Sciatic nerve (tissue), 2 donors: ENCODE measurements at regions not wholly inside any gene's neighbourhood (a gene's known extent, or its start where the extent isn't known, plus 50 kb on each side); places are given as distances from the start of the nearest gene placed in this dataset.

Source experiments
- ATAC-seq: fragments of 200-7000 bp; cut with Tn5 transposase; one replicate; pipeline ENCODE4 v1.9.1; 2020; ENCODE audit warnings: mild to moderate bottlenecking, moderate library complexity
- DNase-seq: peaks from one replicate; pipeline ENCODE4 v3.0.0-alpha.2; 2020; ENCODE audit warnings: low spot score
- intact Hi-C: fragments of 100-400 bp; cut with DNase I; formaldehyde crosslinking; loops from one replicate; pipeline ENCODE4 v1.14.2; 2022
- donor health status: DM: no; HTN: no; CAD: no.
- donor health status: DM: no; HTN: no; CAD: no.

GRCh38 chr6:1479601-1480221 is 90.3 kb downstream of the FOXF2 start:
- ATAC-seq (no peak), DNase-seq (no peak)
- intact Hi-C loops = no loop called here

- ATAC-seq (no peak), DNase-seq (no peak)
- intact Hi-C loops = no loop called here
Measured at GRCh38 chr6:1481286-1481685, 91.9 kb downstream of the FOXF2 start.

- intact Hi-C loops = no loop called here
- ATAC-seq = no peak
- DNase-seq = no peak
Measured at GRCh38 chr6:1482381-1483166, 93.2 kb downstream of the FOXF2 start.

- ATAC-seq = no peak
- intact Hi-C loops = no loop called here
- no peak for DNase-seq
Measured at GRCh38 chr6:1485678-1486077, 96.3 kb downstream of the FOXF2 start.

DNA sequence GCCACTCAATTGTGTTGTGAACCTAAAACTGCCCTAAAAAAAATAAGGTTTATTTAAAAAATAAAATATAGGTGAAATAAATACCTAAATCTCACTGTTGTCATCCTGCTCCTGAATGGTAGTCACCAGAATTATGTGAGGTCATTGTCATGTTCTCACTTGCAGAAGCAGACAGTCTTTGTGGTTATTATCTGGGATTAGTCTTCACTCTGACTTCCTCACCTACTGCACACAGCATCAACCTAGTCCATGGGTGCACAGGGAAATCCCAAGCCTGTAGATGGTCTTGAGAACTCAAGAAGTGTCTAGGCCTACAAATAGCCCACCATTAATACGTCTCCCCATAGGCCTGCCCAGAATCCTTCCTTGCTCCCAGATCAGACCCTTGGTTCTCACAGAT is 97.0 kb downstream of the FOXF2 start:
- ATAC-seq (no peak), DNase-seq (no peak)
- intact Hi-C loops = no loop called here

DNA sequence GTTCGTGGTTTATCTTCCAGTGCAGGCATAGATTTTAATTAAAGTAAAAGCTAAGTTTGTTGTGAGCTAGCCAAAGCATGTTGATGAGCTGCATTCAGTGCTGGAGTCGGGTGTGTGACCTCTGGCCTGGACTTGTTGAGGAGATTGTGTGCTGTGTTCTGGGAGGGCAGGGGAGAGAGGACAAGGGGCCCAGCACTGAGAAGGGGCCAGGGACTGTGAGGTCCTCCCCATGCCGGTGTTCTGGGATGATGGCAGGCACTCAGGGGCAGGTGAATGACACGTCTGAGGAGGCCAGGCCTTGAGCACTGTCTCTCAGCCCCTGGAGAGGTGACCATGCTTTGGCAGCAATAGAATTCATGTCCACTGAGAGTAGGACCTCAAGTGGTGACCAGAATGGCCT is 97.9 kb downstream of the FOXF2 start:
- no peak for DNase-seq
- intact Hi-C loops = no loop called here
- no peak for ATAC-seq

- no peak for DNase-seq
- no peak for ATAC-seq
- intact Hi-C loops = no loop called here
Measured at GRCh38 chr6:1491025-1491424, 101.6 kb downstream of the FOXF2 start.

DNA sequence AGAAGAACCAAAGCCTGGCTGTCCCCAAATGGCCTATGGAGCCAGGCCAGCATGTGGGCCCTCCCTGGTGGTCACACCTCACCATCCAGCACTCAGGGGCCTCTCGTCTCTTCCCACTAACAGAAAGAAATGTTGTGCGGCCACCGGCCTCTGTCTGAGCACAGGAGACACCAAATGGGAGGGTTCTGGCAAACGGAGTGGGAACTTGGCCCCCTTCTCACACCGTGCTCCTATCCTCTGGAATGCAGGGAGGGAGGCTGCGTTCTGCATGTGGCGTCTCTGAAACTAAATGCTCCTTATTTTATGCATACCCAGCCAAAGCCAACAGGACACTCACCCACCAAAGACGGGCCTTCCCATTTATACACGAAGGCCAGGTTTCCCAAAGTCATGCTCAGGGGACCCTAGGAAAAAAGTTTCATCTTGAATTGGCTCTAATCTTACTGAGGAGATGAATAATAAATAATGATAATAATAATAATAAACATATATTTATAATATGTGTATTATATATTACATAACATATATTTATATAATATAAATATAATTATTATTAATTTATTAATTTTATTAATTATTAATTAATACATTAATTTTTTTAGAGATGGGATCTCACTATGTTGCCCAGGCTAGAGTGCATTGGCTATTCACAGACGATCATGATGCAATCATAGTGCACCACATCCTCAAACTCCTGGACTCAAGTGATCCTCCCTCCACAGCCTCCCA is 102.4 kb downstream of the FOXF2 start:
- intact Hi-C loops = no loop called here
- ATAC-seq = no peak
- DNase-seq = no peak

DNA sequence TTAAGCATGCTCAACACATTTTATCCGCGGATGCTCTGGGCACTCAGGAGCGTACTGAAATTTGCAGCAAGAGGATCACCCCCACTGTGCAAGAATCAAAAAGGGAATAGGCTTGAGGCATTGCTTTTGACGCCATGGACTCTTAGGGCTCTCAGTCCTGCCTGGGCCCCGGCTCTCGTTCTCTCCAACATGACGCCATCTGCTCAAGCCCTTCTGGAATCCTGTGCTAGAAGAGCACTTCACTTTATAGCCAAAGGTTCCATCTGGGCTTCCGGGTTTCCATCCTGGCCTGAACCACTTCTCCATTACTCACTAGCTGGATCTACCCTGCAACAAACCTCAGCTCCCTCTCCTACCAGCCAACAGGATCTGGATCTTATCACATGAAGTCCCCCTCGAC is 105.3 kb downstream of the FOXF2 start:
- intact Hi-C loops = no loop called here
- DNase-seq (no peak), ATAC-seq (no peak)

DNA sequence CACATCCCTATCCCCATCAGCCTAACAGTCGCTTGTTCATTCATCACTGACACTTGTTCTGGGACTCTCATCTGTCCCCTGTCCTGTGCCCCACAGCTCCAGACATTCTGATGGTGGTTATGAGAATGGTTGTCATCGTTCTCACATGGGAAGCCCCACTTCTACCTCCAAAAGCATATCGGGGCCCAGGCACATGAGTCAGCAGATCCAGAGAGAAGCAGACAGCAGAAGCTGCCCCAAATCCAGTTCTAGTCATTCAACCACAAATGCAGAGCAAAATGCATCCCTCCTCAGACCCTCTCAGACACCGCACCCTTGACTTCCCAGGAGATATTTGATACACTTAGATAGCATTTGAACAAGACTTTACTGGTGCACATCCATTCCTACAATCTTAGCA is 106.0 kb downstream of the FOXF2 start:
- intact Hi-C loops = no loop called here
- DNase-seq (no peak), ATAC-seq (no peak)

DNA sequence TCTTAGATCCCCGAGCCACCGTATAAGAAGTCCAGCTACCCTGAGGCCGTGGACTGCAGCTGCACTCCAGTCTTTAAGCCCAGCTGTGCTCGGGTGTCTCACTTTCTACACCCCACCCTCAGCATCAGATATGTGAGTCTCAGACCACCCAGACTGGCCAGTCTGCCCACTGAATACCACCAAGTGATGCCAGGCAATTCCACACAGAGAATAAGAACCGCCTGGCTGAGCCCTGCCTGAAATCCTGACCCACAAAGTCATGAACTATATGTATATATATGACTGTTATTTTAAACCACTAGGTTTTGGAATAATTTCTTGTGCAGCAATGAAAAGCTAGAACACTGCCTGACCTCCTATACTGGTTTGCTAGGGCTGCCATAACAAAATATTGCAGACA is 106.7 kb downstream of the FOXF2 start:
- DNase-seq (no peak), ATAC-seq (no peak)
- intact Hi-C loops = no loop called here

DNA sequence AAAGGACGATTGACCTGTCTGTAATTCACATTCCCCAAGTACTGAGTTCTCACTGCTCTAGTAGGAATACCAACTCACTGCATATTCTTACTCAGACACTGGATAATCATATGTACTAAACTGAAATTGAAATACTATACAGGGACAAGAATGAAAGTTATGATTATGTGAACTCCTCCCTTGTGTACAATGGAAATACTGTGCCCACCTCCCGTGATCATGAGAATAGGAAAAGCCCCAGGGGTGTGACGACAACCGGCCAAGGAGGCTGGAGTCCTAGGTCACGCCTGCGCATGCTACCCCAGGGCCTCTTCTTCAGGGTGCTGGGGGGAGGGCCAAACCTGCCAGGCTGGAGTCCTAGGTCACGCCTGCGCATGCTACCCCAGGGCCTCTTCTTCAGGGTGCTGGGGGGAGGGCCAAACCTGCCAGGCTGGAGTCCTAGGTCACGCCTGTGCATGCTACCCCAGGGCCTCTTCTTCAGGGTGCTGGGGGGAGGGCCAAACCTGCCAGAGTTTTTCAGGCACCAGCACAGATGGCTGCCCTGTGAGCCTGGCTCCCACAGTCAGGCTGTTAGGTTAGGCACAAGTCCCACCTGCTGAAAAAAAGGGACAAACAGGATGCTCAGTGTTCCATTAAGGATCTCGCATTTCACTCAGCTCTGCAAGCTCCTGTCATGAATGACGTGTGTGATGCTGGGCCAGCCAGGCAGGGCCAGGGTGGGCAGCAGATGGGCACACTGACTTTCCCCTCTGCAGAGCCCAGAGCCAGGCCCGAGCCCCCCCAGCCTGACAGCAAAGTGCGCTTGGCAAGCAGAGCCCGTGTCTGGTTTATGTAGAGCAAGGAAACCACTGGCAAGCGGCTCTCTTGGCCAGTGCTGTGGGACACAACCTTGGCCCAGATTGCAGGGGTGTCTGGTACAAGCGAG is 107.7 kb downstream of the FOXF2 start:
- no peak for DNase-seq
- no peak for ATAC-seq
- intact Hi-C loops = no loop called here

DNA sequence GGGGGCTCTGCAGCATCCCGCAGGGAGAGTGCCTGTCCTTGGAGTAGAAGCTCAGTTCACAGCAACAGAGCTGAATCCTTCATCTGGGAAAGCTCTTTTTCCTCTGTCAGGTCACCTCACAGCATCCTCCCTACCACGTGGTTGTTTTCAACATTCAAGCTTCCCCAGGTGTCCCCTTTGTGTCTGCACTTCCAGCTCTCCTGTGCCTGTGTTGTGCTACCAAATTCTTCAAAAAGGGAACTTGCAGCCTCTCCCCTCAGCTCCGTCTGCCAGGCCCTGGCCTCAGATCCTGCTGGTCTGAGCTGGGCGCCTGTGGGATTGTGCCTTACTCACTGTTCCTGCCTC is 108.4 kb downstream of the FOXF2 start:
- ATAC-seq = no peak
- no peak for DNase-seq
- intact Hi-C loops = no loop called here

DNA sequence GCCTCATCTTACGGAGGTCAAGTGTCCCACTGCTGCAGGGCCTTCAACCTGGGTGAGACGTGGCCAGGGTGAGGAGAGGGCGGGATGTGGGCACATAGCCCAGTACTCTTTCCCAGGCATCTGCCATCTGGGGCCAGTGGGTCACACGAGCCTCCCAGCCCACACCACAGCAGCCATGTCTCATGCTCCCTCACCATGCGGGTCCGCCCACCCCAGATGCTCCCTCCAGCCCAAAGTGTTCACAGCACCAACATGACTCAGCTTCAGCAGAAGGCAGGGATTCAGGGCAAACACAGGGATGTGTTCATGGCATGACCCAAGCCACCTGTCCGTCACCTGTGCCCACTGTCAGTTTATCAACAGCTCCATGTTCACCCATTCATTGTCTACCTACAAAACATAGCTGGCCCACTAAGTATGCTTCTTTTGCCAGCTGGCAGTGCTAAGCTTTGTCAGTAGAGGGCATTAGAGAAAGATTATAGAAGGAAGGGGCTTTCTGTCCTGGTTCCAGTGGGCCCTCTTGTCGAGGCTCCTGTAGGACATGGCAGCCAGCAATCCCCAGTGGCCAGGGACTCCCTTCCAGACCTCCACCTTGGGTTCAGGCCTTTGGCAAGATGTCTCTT is 109.2 kb downstream of the FOXF2 start:
- ATAC-seq = no peak
- DNase-seq = no peak
- intact Hi-C loops = no loop called here

DNA sequence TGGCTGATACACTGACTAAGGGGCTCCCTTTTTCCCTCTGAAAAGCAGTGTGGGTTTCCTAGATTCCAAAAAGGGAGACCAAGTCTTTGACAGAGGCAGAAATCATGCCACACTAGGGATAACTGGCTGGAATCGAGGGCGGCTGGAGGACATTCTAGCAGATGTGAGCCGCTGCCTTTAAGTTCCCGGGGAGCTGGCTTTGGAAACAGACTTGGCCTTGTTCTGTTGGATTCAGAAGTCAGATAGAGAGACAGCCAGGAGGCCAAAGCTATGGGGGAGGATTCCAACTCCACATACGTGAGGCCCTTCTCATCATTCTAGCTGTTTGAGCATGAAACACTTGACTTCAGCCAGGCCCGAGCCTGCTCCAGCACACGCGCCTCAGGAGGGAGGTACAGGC is 109.9 kb upstream of the FOXC1 start:
- intact Hi-C loops = no loop called here
- DNase-seq (no peak), ATAC-seq (peak; percentile 47)

DNA sequence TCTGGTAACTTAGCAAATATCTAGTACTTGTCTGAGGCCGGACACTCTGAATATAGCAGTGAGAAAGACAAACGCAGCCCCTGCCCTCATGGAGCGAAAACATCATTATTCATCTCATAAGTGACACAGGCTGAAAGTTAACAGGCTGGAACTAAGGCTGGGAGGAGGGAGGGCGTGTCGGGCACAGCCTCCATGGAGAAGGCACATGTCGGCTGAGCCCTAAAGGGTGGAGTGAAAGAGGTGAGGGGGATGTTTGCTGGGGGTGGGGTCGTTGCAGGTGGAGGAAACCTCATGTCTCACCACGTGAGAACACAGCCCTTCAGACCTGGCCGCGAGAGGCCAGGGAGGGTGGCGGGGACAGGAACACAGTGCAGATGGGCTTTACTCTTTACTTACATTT is 108.8 kb upstream of the FOXC1 start:
- ATAC-seq = no peak
- intact Hi-C loops = no loop called here
- DNase-seq = no peak

- DNase-seq (no peak), ATAC-seq (no peak)
- intact Hi-C loops = no loop called here
Measured at GRCh38 chr6:1502041-1502440, 107.7 kb upstream of the FOXC1 start.

- DNase-seq = no peak
- ATAC-seq = no peak
- intact Hi-C loops = no loop called here
Measured at GRCh38 chr6:1503811-1504210, 105.9 kb upstream of the FOXC1 start.

DNA sequence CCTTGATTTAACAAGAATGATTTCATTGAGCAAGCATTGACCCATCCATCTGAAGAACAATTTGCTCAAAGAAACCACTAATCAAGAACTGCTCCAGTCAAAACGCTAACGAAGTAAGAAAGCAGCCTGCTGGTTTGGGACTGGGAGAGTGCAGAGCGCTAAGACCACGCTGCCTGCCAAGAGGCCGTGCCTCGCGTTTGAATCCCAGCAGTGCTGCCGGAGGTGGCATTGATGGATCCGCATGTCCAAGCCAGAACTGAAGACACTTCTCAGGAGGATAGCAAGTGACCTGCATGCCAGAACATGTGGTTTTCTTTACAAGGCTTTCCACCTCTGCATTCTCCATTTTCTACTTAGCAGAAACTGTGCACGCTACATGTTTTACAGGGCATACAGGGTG is 105.2 kb upstream of the FOXC1 start:
- ATAC-seq (no peak), DNase-seq (no peak)
- intact Hi-C loops = no loop called here
